ENCODE measurements at regions not wholly inside any gene's neighbourhood (a gene's known extent, or its start where the extent isn't known, plus 50 kb on each side); places are given as distances from the start of the nearest gene placed in this dataset.

DNA sequence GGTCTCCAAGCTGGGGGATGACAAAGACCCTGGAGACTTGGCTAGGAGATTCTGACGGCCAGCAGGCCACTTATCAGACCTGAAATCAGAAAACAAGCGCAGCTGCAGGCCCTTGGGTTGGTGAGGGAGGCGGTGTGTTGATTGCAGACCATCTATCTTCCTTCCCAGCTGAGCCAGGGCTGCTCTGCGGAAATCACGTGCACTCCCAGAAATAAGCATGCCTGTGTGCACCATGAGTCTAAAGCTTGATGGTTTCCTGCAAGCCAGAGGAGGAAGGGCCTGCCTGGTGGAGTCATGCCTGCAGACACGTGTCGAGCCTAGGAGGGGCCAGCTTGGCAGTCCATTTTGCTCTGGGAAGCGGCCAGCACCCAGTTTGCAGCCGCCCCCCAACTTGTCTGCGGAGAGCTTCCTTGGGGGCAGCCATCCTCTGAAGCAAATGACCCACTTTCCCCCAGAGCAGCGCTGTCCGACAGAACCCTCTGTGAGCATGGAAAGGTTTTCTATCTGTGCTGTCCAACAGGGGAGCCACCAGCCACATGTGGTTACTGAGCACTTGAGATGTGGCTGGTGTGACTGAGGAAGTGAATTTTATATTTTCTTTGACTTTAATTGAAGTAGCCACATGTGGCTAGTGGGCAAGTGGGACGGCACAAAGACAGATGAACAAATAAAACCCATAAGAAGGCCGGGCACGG lies 175.7 kb upstream of the BCOR start:
- TF ChIP-seq CTCF (IDR thresholded peaks at IDR 0.05), result no peak
- TF ChIP-seq EZH2 (IDR thresholded peaks at IDR 0.05; ENCODE audit: borderline replicate concordance, insufficient read depth, low read depth, low read length, poor library complexity, severe bottlenecking), result no peak
